ENCODE measurements at regions not wholly inside any gene's neighbourhood (a gene's known extent, or its start where the extent isn't known, plus 50 kb on each side); places are given as distances from the start of the nearest gene placed in this dataset.

- TF ChIP-seq POLR2A (IDR thresholded peaks at IDR 0.05; ENCODE audit: low read depth, low read length) (no peak), POLR2AphosphoS5 (IDR thresholded peaks at IDR 0.05; ENCODE audit: low read depth, low read length) (no peak), TAF1 (IDR thresholded peaks at IDR 0.05; ENCODE audit: borderline replicate concordance, low read depth, low read length) (no peak)
Observed at GRCh38 chr13:89577301-89577700, 1770.2 kb upstream of the MIR17HG start.

Data from GM12892 (cell line).